H1 (cell line): ENCODE measurements at regions not wholly inside any gene's neighbourhood (a gene's known extent, or its start where the extent isn't known, plus 50 kb on each side); places are given as distances from the start of the nearest gene placed in this dataset.

Experiments used
- CTCF ChIA-PET: fragments of 300-600 bp; sonication (Branson Sonifier 250); formaldehyde crosslinking; loops from one replicate; lab custom pipeline; 2021; ENCODE audit not compliant: partially characterized antibody; lab: Charles Lee
- POLR2A ChIA-PET: fragments of 300-600 bp; sonication (Branson Sonifier 250); formaldehyde crosslinking; loops from one replicate; lab custom pipeline; 2021; ENCODE audit warnings: inconsistent platforms; ENCODE audit not compliant: partially characterized antibody; lab: Charles Lee
- DNase-seq, 2 experiments: peaks; one replicate each; pipeline versions ENCODE4 v3.0.0 to v3.0.0-alpha.2; 2010 to 2022; ENCODE audit warnings: low spot score in 2 of 2, low read depth in 1 of 2, mixed read lengths in 1 of 2
- FAIRE-seq: peaks from 2 replicates; lab custom pipeline; 2011; peaks lifted over from hg19 to GRCh38; lab: Jason Lieb, UNC
- H2AFZ ChIP-seq: 2 replicates; pipeline ENCODE4 v1.8.1; 2012; ENCODE audit warnings: low read length, inconsistent platforms
- H2AK5ac ChIP-seq: 2 replicates; pipeline ENCODE4 v1.6.1; 2013; ENCODE audit warnings: low read depth, low read length
- H2BK120ac ChIP-seq: replicated peaks from 2 replicates; pipeline ENCODE3; 2013; ENCODE audit warnings: low read depth, low read length, inconsistent platforms
- H2BK12ac ChIP-seq: 2 replicates; pipeline ENCODE4 v1.6.1; 2013; ENCODE audit warnings: low read depth, low read length
- H2BK15ac ChIP-seq: 2 replicates; pipeline ENCODE4 v1.6.1; 2013; ENCODE audit warnings: low read length
- H2BK20ac ChIP-seq: 2 replicates; pipeline ENCODE4 v1.6.1; 2013; ENCODE audit warnings: low read length
- H2BK5ac ChIP-seq: 2 replicates; pipeline ENCODE4 v1.6.1; 2013; ENCODE audit warnings: low read depth, low read length
- H3K14ac ChIP-seq: 2 replicates; pipeline ENCODE4 v1.6.1; 2013; ENCODE audit warnings: inconsistent platforms; ENCODE audit not compliant: insufficient read length
- H3K18ac ChIP-seq: 2 replicates; pipeline ENCODE4 v1.6.1; 2013; ENCODE audit warnings: low read length; ENCODE audit errors: extremely low read depth
- H3K23ac ChIP-seq: 2 replicates; pipeline ENCODE4 v1.6.1; 2013; ENCODE audit warnings: inconsistent platforms; ENCODE audit not compliant: insufficient read length
- H3K23me2 ChIP-seq: 2 replicates; pipeline ENCODE4 v1.6.1; 2013; ENCODE audit warnings: low read depth, low read length
- H3K27ac ChIP-seq: 2 replicates; pipeline ENCODE4 v1.6.1; 2011; ENCODE audit warnings: low read depth, low read length, inconsistent platforms
- H3K27me3 ChIP-seq, 4 experiments: replicated peaks in 1 of 4; 1 replicate in 1 of 4; 2 replicates in 3 of 4; pipeline versions ENCODE4 v1.6.1 to v1.8.1; 2011 to 2013; ENCODE audit warnings: low read length in 3 of 4, mild to moderate bottlenecking in 3 of 4, inconsistent platforms in 2 of 4, mixed read lengths in 2 of 4, moderate library complexity in 1 of 4; ENCODE audit not compliant: control insufficient read depth in 3 of 4, insufficient read depth in 3 of 4; ENCODE audit errors: extremely low read depth in 1 of 4
- H3K36me3 ChIP-seq, 4 experiments: 2 replicates each; pipeline versions ENCODE4 v1.6.1 to v1.8.1; 2011 to 2013; ENCODE audit warnings: mild to moderate bottlenecking in 4 of 4, low read length in 3 of 4, moderate library complexity in 2 of 4, control low read depth in 1 of 4, inconsistent platforms in 1 of 4; ENCODE audit not compliant: insufficient read depth in 4 of 4, control insufficient read depth in 2 of 4
- H3K4ac ChIP-seq: replicated peaks from 2 replicates; pipeline ENCODE3; 2013; ENCODE audit warnings: low read length, low read depth, mixed read lengths, inconsistent platforms; ENCODE audit not compliant: insufficient read length
- H3K4me1 ChIP-seq, 4 experiments: replicated peaks in 1 of 4; 1 replicate in 1 of 4; 2 replicates in 3 of 4; pipeline versions ENCODE4 v1.6.1 to v1.8.1; 2011 to 2013; ENCODE audit warnings: low read length in 3 of 4, inconsistent platforms in 2 of 4, mixed read lengths in 1 of 4; ENCODE audit not compliant: insufficient read depth in 4 of 4, control insufficient read depth in 3 of 4
- H3K4me2 ChIP-seq, 2 experiments: 2 replicates each; pipeline versions ENCODE4 v1.6.1 to v1.8.1; 2011 to 2013; ENCODE audit warnings: low read depth in 2 of 2, low read length in 2 of 2, control low read depth in 1 of 2, inconsistent platforms in 1 of 2, mild to moderate bottlenecking in 1 of 2; ENCODE audit not compliant: insufficient read depth in 1 of 2
- H3K4me3 ChIP-seq, 4 experiments: fragments of 200-600, 300-600 bp in 1 of 4; sonication (generic), shearing (Covaris generic), sonication (Bioruptor Twin) in 1 of 4; 2 replicates each; pipeline versions ENCODE4 v1.5.1 to v1.8.1; 2011 to 2016; ENCODE audit warnings: low read length in 4 of 4, low read depth in 3 of 4, control low read depth in 2 of 4, inconsistent platforms in 2 of 4, mild to moderate bottlenecking in 2 of 4, mixed read lengths in 1 of 4, moderate library complexity in 1 of 4; ENCODE audit not compliant: insufficient read depth in 2 of 4; ENCODE audit errors: extremely low read depth in 1 of 4
- H3K56ac ChIP-seq: replicated peaks from 2 replicates; pipeline ENCODE3; 2013; ENCODE audit warnings: low read depth, mild to moderate bottlenecking, mixed read lengths, low read length, inconsistent platforms; ENCODE audit not compliant: insufficient read length
- H3K79me1 ChIP-seq: 2 replicates; pipeline ENCODE4 v1.6.1; 2013; ENCODE audit warnings: low read depth, low read length, control low read depth
- H3K79me2 ChIP-seq, 2 experiments: 2 replicates each; pipeline versions ENCODE4 v1.6.1 to v1.8.1; 2012 to 2013; ENCODE audit warnings: low read length in 2 of 2, mild to moderate bottlenecking in 2 of 2, inconsistent platforms in 1 of 2; ENCODE audit not compliant: insufficient read depth in 2 of 2, control insufficient read depth in 1 of 2
- H3K9ac ChIP-seq, 4 experiments: replicated peaks in 1 of 4; 1 replicate in 1 of 4; 2 replicates in 3 of 4; pipeline versions ENCODE4 v1.6.1 to v1.8.1; 2011 to 2013; ENCODE audit warnings: low read depth in 3 of 4, low read length in 3 of 4, control low read depth in 2 of 4, mild to moderate bottlenecking in 2 of 4, moderate library complexity in 2 of 4, inconsistent platforms in 1 of 4; ENCODE audit errors: extremely low read depth in 1 of 4
- H3K9me3 ChIP-seq, 2 experiments: 2 replicates each; pipeline versions ENCODE4 v1.6.1 to v1.8.1; 2012 to 2013; ENCODE audit warnings: mild to moderate bottlenecking in 2 of 2, moderate library complexity in 2 of 2, control low read depth in 1 of 2, inconsistent platforms in 1 of 2, low read depth in 1 of 2, low read length in 1 of 2, mixed read lengths in 1 of 2; ENCODE audit not compliant: insufficient read depth in 2 of 2
- H4K20me1 ChIP-seq, 2 experiments: replicated peaks in 1 of 2; 2 replicates each; pipeline versions ENCODE3 to v1.8.1; 2011 to 2013; ENCODE audit warnings: inconsistent platforms in 2 of 2, low read length in 2 of 2, mild to moderate bottlenecking in 1 of 2; ENCODE audit not compliant: insufficient read depth in 2 of 2, control insufficient read depth in 1 of 2
- H4K5ac ChIP-seq: 2 replicates; pipeline ENCODE4 v1.6.1; 2013; ENCODE audit warnings: low read length, low read depth, mixed read lengths, inconsistent platforms; ENCODE audit not compliant: insufficient read length
- H4K8ac ChIP-seq: 2 replicates; pipeline ENCODE4 v1.8.0; 2013; ENCODE audit warnings: mild to moderate bottlenecking, moderate library complexity, low read length, inconsistent platforms; ENCODE audit not compliant: insufficient read depth; ENCODE audit errors: extremely low read depth
- H4K91ac ChIP-seq: replicated peaks from 2 replicates; pipeline ENCODE3; 2013; ENCODE audit warnings: low read length, mixed read lengths, inconsistent platforms; ENCODE audit not compliant: insufficient read length
- EZH2 ChIP-seq: fragments of 200-600 bp; sonication (generic); IDR thresholded peaks from 2 replicates; pipeline ENCODE4 v1.7.1; 2012; ENCODE audit warnings: low read depth, mild to moderate bottlenecking, moderate library complexity, low read length, inconsistent platforms; ENCODE audit not compliant: severe bottlenecking
- JUN ChIP-seq: IDR thresholded peaks from 2 replicates; pipeline ENCODE4 v1.6.1; 2011; ENCODE audit warnings: low read depth, mild to moderate bottlenecking, improper control_type of control experiment, low read length
- KDM1A ChIP-seq: fragments of 200-600, 300-600 bp; sonication (generic); IDR thresholded peaks from 2 replicates; pipeline ENCODE4 v1.7.1; 2016; ENCODE audit warnings: mild to moderate bottlenecking, low read length, borderline replicate concordance
- TAF7 ChIP-seq: optimal IDR thresholded peaks from 2 replicates; pipeline ENCODE3; 2011; ENCODE audit warnings: low read depth, mild to moderate bottlenecking, inconsistent platforms, low read length, moderate library complexity, borderline replicate concordance
- WGBS, 2 experiments: shearing (Covaris generic) in 1 of 2; methylation state at CpG; one replicate each; pipeline versions ENCODE4 v1.1.6 to v1.1.7; 2013 to 2015; ENCODE audit warnings: low lambda C conversion rate in 2 of 2, mixed read lengths in 2 of 2, inconsistent platforms in 1 of 2, low coverage in 1 of 2, missing lambda C conversion rate in 1 of 2; ENCODE audit not compliant: insufficient replicate concordance in 2 of 2, insufficient coverage in 1 of 2, insufficient read length in 1 of 2; ENCODE audit errors: extremely low coverage in 1 of 2, missing lambda C conversion rate in 1 of 2; 5-methylcytosine and 5-hydroxymethylcytosine counted together

GRCh38 chr6:167408235-167408869 lies 83.5 kb downstream of the TTLL2 start:
- 84% methylated on average over 19 of the region's 21 CpGs; no CpG with 5 or more reads in 1 of the 2 experiments for WGBS, 2 experiments
- Histone ChIP-seq H2AFZ (no peak overlapping the region), H3K4me1 (peaks cover 0 to 18% (median 4%) of the 10 kb centered on the region in 4 experiments; a peak in 5 of 7 replicates), H3K4me3 (no peak overlapping the region), H2BK5ac (no peak overlapping the region), H3K9me3 (no peaks in the 10 kb centered on the region), H3K14ac (no peak overlapping the region), H3K23me2 (no peaks in the 10 kb centered on the region), H3K56ac (no peak overlapping the region), H4K91ac (no peak overlapping the region), H4K20me1 (no peaks in the 10 kb centered on the region), H4K5ac (no peak overlapping the region), H3K27ac (no peak overlapping the region), H3K79me1 (no peaks in the 10 kb centered on the region), H3K27me3 (no peaks in the 10 kb centered on the region), H3K4ac (no peak overlapping the region), H3K4me2 (no peak overlapping the region), H3K23ac (no peak overlapping the region), H3K36me3 (no peaks in the 10 kb centered on the region; a peak in 1 of 8 replicates), H3K18ac (no peak overlapping the region; the same call in 1 of the 2 replicates), H3K79me2 (no peaks in the 10 kb centered on the region), H2AK5ac (no peak overlapping the region), H3K9ac (no peak overlapping the region), H2BK12ac (no peak overlapping the region), H2BK20ac (no peak overlapping the region), H2BK15ac (no peak overlapping the region), H4K8ac (no peak overlapping the region), H2BK120ac (no peak overlapping the region)
- DNase-seq (no peak), FAIRE-seq (no peak)
- ChIA-PET POLR2A (no interaction called here), CTCF (interaction anchor here (0.6 to 1.1 kb wide), 2 partner anchors 97 to 196 kb away, joined by 3 read pairs; no protein-coding TSS in a partner anchor)
- no peak for TF ChIP-seq EZH2
- no peak for TF ChIP-seq TAF7
- no peak for TF ChIP-seq KDM1A
- no peak for TF ChIP-seq JUN
